ENCODE measurements at regions not wholly inside any gene's neighbourhood (a gene's known extent, or its start where the extent isn't known, plus 50 kb on each side); places are given as distances from the start of the nearest gene placed in this dataset.

GRCh38 chr16:35314298-35314697 is 1854.9 kb downstream of the TP53TG3F start:
- Histone ChIP-seq H3K4me1 (ENCODE audit: control insufficient read depth, insufficient read depth, low read length) (no peaks in the 10 kb centered on the region), H3K9me3 (ENCODE audit: control insufficient read depth, insufficient read depth, low read depth, low read length) (no peaks in the 10 kb centered on the region), H3K36me3 (ENCODE audit: control insufficient read depth in 2 of 2, insufficient read depth in 1 of 2, low read length in 2 of 2) (no peaks in the 10 kb centered on the region), H3K27ac (ENCODE audit: extremely low read depth, low read depth, low read length) (no peak overlapping the region), H3K4me3 (ENCODE audit: low read depth, low read length) (no peak overlapping the region)
- ChIA-PET CTCF (no interaction called here), POLR2A (no interaction called here)
- no peak for TF ChIP-seq KLF17 (tag by site-specific recombination; IDR thresholded peaks at IDR 0.05)
- no peak for TF ChIP-seq RBAK (tag by site-specific recombination; IDR thresholded peaks at IDR 0.05)
- no peak for TF ChIP-seq ZNF10 (tag by site-specific recombination; IDR thresholded peaks at IDR 0.05)
- TF ChIP-seq GFI1B (tag by site-specific recombination; IDR thresholded peaks at IDR 0.05), result no peak
- no peak for TF ChIP-seq ZNF112 (tag by site-specific recombination; IDR thresholded peaks at IDR 0.05)
- no peak for TF ChIP-seq ZNF341 (tag by site-specific recombination; IDR thresholded peaks at IDR 0.05; ENCODE audit: low read depth)
- TF ChIP-seq ZXDB (tag by site-specific recombination; IDR thresholded peaks at IDR 0.05), result no peak
- no peak for TF ChIP-seq ZNF76 (tag by site-specific recombination; IDR thresholded peaks at IDR 0.05; ENCODE audit: borderline replicate concordance, low read depth)
- no peak for TF ChIP-seq ZNF324 (tag by site-specific recombination; IDR thresholded peaks at IDR 0.05)
- TF ChIP-seq ZNF501 (tag by site-specific recombination; IDR thresholded peaks at IDR 0.05), result no peak
- TF ChIP-seq ZNF302 (tag by site-specific recombination; IDR thresholded peaks at IDR 0.05; ENCODE audit: low read depth), result no peak

GRCh38 chr16:35319536-35320192 is 1860.3 kb downstream of the TP53TG3F start:
- POLR2A ChIA-PET, result no interaction called here
- TF ChIP-seq ZNF610 (tag by site-specific recombination; IDR thresholded peaks at IDR 0.05; ENCODE audit: borderline replicate concordance) (no peak), ZNF341 (tag by site-specific recombination; IDR thresholded peaks at IDR 0.05; ENCODE audit: low read depth) (no peak), ZFHX2 (tag by site-specific recombination; conservative IDR thresholded peaks at IDR 0.05) (no peak), ZNF571 (tag by site-specific recombination; IDR thresholded peaks at IDR 0.05) (no peak), ZNF174 (tag by site-specific recombination; IDR thresholded peaks at IDR 0.05) (no peak), ZNF580 (tag by site-specific recombination; IDR thresholded peaks at IDR 0.05) (no peak), ZNF37A (tag by site-specific recombination; IDR thresholded peaks at IDR 0.05) (no peak), ZBTB48 (tag by site-specific recombination; IDR thresholded peaks at IDR 0.05) (no peak), ZNF26 (tag by site-specific recombination; IDR thresholded peaks at IDR 0.05) (no peak), INSM2 (tag by site-specific recombination; IDR thresholded peaks at IDR 0.05) (no peak), PRDM10 (tag by site-specific recombination; IDR thresholded peaks at IDR 0.05) (no peak), GLIS1 (tag by site-specific recombination; IDR thresholded peaks at IDR 0.05) (no peak), REPIN1 (tag by site-specific recombination; IDR thresholded peaks at IDR 0.05; ENCODE audit: low read depth) (no peak)
- H3K9me3 ChIP-seq (ENCODE audit: control insufficient read depth, insufficient read depth, low read depth, low read length), result no peaks in the 10 kb centered on the region
- no peak overlapping the region for H3K4me3 ChIP-seq (ENCODE audit: low read depth, low read length)
- H3K27ac ChIP-seq (ENCODE audit: extremely low read depth, low read depth, low read length), result no peak overlapping the region
- H3K36me3 ChIP-seq (ENCODE audit: control insufficient read depth in 2 of 2, insufficient read depth in 1 of 2, low read length in 2 of 2), result no peaks in the 10 kb centered on the region
- CTCF ChIA-PET, result no interaction called here
- H3K4me1 ChIP-seq (ENCODE audit: control insufficient read depth, insufficient read depth, low read length), result no peaks in the 10 kb centered on the region
